Aorta (tissue), 5 donors: ENCODE measurements at regions not wholly inside any gene's neighbourhood (a gene's known extent, or its start where the extent isn't known, plus 50 kb on each side); places are given as distances from the start of the nearest gene placed in this dataset.
A peak's percentile ranks its signal among the peaks of the same experiment; 100 is the strongest.

ENCODE experiments used
- ATAC-seq: fragments of 200-7000 bp; cut with Tn5 transposase; one replicate; pipeline ENCODE4 v1.9.1; 2022; ENCODE audit warnings: moderate library complexity; ENCODE audit not compliant: low FRiP score
- DNase-seq, 2 donors: peaks; one replicate each; pipeline ENCODE4 v3.0.0-alpha.2; 2020
- H3K27ac ChIP-seq, 2 donors: one replicate each; pipeline ENCODE4 v1.5.1; 2013; ENCODE audit warnings: low read length in 2 of 2, mild to moderate bottlenecking in 2 of 2, moderate library complexity in 2 of 2, control low read depth in 1 of 2, inconsistent platforms in 1 of 2, low read depth in 1 of 2
- H3K27me3 ChIP-seq, 2 donors: one replicate each; pipeline ENCODE4 v1.6.1; 2013; ENCODE audit warnings: control low read depth in 1 of 2, low read length in 1 of 2, mild to moderate bottlenecking in 1 of 2, moderate library complexity in 1 of 2; ENCODE audit not compliant: insufficient read depth in 2 of 2, control insufficient read depth in 1 of 2
- H3K36me3 ChIP-seq, 2 donors: one replicate each; pipeline ENCODE4 v1.6.1; 2013; ENCODE audit warnings: control low read depth in 1 of 2, low read length in 1 of 2, mild to moderate bottlenecking in 1 of 2; ENCODE audit not compliant: insufficient read depth in 2 of 2, control insufficient read depth in 1 of 2
- H3K4me1 ChIP-seq, 2 donors: one replicate each; pipeline ENCODE4 v1.6.1; 2013; ENCODE audit warnings: low read length in 2 of 2, control low read depth in 1 of 2, mild to moderate bottlenecking in 1 of 2, moderate library complexity in 1 of 2; ENCODE audit not compliant: insufficient read depth in 2 of 2, control insufficient read depth in 1 of 2
- H3K4me3 ChIP-seq, 2 donors: one replicate each; pipeline ENCODE4 v1.5.1; 2013; ENCODE audit warnings: low read length in 2 of 2, control low read depth in 1 of 2, mild to moderate bottlenecking in 1 of 2
- H3K9me3 ChIP-seq: one replicate; pipeline ENCODE4 v1.6.1; 2013; ENCODE audit warnings: mild to moderate bottlenecking, low read length; ENCODE audit not compliant: control insufficient read depth
- WGBS, 2 donors: extraction: QIAGEN DNeasy Blood & Tissue Kit; methylation state at CpG; one replicate each; pipeline ENCODE4 v1.1.7; 2013; 5-methylcytosine and 5-hydroxymethylcytosine counted together
- intact Hi-C, 2 donors: fragments of 100-400 bp; cut with DNase I; formaldehyde crosslinking; loops; one replicate each; pipeline versions ENCODE4 v1.14.2 to v1.15.0; 2022
- donor health status: healthy with polysubstance abuse.
- donor health status: Bipolar disorder and iron deficiency.
- donor health status: DM: no; HTN: no; CAD: no.
- donor health status: DM: no; HTN: no; CAD: no.
- donor health status: DM: yes; HTN: yes; CAD: no.

- ATAC-seq, result no peak
- intact Hi-C loops, result no loop called here
- H3K27ac ChIP-seq, result no peak overlapping the region
Observed at GRCh38 chr11:70924108-70924507, 328.3 kb downstream of the SHANK2 start.

GRCh38 chr11:70925238-70925637 is 327.1 kb downstream of the SHANK2 start:
- no peaks in the 10 kb centered on the region for H3K36me3 ChIP-seq
- H3K27me3 ChIP-seq, result no peaks in the 10 kb centered on the region
- no peak overlapping the region for H3K27ac ChIP-seq
- ATAC-seq, result no peak
- DNase-seq, result no peak
- peaks cover 12% of the 10 kb centered on the region for H3K9me3 ChIP-seq
- no peak overlapping the region for H3K4me3 ChIP-seq
- intact Hi-C loops, result no loop called here
- WGBS, 2 donors, result 49 to 58% methylated on average over 3 of the region's 3 CpGs
- H3K4me1 ChIP-seq, result no peaks in the 10 kb centered on the region

More at GRCh38 chr11:70924108-70924507, 328.3 kb downstream of the SHANK2 start:
- DNase-seq, result peak in 1 of 2 donors; percentile 51
- WGBS, 2 donors, result 86 to 89% methylated on average over 8 of the region's 8 CpGs
- H3K9me3 ChIP-seq, result peaks cover 10% of the 10 kb centered on the region
- no peaks in the 10 kb centered on the region for H3K27me3 ChIP-seq
- H3K4me1 ChIP-seq, result no peaks in the 10 kb centered on the region
- H3K36me3 ChIP-seq, result no peaks in the 10 kb centered on the region
- H3K4me3 ChIP-seq, result no peak overlapping the region

- DNase-seq (peak in 1 of 2 donors; percentile 30), ATAC-seq (no peak)
- Histone ChIP-seq H3K4me3 (no peak overlapping the region), H3K27ac (no peak overlapping the region), H3K4me1 (no peaks in the 10 kb centered on the region), H3K36me3 (no peaks in the 10 kb centered on the region), H3K9me3 (peaks cover 10% of the 10 kb centered on the region), H3K27me3 (no peaks in the 10 kb centered on the region)
- intact Hi-C loops, result no loop called here
- WGBS, 2 donors, result 79 to 81% methylated on average over 14 of the region's 14 CpGs
Observed at GRCh38 chr11:70926543-70927201, 325.7 kb downstream of the SHANK2 start.

GRCh38 chr11:70928854-70929598 is 323.4 kb downstream of the SHANK2 start:
- Histone ChIP-seq H3K36me3 (no peaks in the 10 kb centered on the region), H3K9me3 (peaks cover 8% of the 10 kb centered on the region), H3K27ac (no peak overlapping the region), H3K4me1 (no peaks in the 10 kb centered on the region), H3K27me3 (no peaks in the 10 kb centered on the region), H3K4me3 (no peak overlapping the region)
- no peak for ATAC-seq
- intact Hi-C loops, result no loop called here
- WGBS, 2 donors, result 68 to 69% methylated on average over 10 of the region's 10 CpGs
- DNase-seq, result peak in 1 of 2 donors; percentile 32

- intact Hi-C loops, result no loop called here
- ATAC-seq, result no peak
- WGBS, 2 donors, result 82 to 89% methylated on average over 3 of the region's 3 CpGs
Observed at GRCh38 chr11:70930215-70930614, 322.2 kb downstream of the SHANK2 start.

GRCh38 chr11:70931430-70931829 is 320.9 kb downstream of the SHANK2 start:
- Histone ChIP-seq H3K36me3 (no peaks in the 10 kb centered on the region), H3K4me3 (no peak overlapping the region), H3K27me3 (no peaks in the 10 kb centered on the region), H3K4me1 (no peaks in the 10 kb centered on the region), H3K27ac (no peak overlapping the region), H3K9me3 (peaks cover 7% of the 10 kb centered on the region)
- DNase-seq (peak in 1 of 2 donors; percentile 38), ATAC-seq (no peak)
- intact Hi-C loops, result no loop called here
- 77% methylated on average over 12 of the region's 12 CpGs for WGBS, 2 donors

More at GRCh38 chr11:70930215-70930614, 322.2 kb downstream of the SHANK2 start:
- H3K9me3 ChIP-seq, result peaks cover 8% of the 10 kb centered on the region
- no peaks in the 10 kb centered on the region for H3K27me3 ChIP-seq
- DNase-seq, result no peak
- H3K36me3 ChIP-seq, result no peaks in the 10 kb centered on the region
- no peak overlapping the region for H3K4me3 ChIP-seq
- no peaks in the 10 kb centered on the region for H3K4me1 ChIP-seq
- no peak overlapping the region for H3K27ac ChIP-seq

- H3K4me3 ChIP-seq, result no peak overlapping the region
- no peaks in the 10 kb centered on the region for H3K4me1 ChIP-seq
- 82 to 89% methylated on average over 10 of the region's 10 CpGs for WGBS, 2 donors
- H3K27ac ChIP-seq, result no peak overlapping the region
- H3K9me3 ChIP-seq, result peaks cover 10% of the 10 kb centered on the region
- intact Hi-C loops, result no loop called here
- ATAC-seq (no peak), DNase-seq (peak in 1 of 2 donors; percentile 45)
- H3K27me3 ChIP-seq, result peaks cover 0 to 2% of the 10 kb centered on the region in 2 donors
- H3K36me3 ChIP-seq, result no peaks in the 10 kb centered on the region
Observed at GRCh38 chr11:70933981-70934583, 318.3 kb downstream of the SHANK2 start.

GRCh38 chr11:70935006-70935768 is 317.2 kb downstream of the SHANK2 start:
- WGBS, 2 donors, result 75 to 80% methylated on average over 13 of the region's 13 CpGs

More at GRCh38 chr11:70935006-70935768, 317.2 kb downstream of the SHANK2 start:
- intact Hi-C loops, result no loop called here
- Histone ChIP-seq H3K4me1 (no peaks in the 10 kb centered on the region), H3K36me3 (no peaks in the 10 kb centered on the region), H3K9me3 (peaks cover 6% of the 10 kb centered on the region), H3K27ac (no peak overlapping the region), H3K4me3 (no peak overlapping the region), H3K27me3 (peaks cover 0 to 2% of the 10 kb centered on the region in 2 donors)
- no peak for ATAC-seq
- peak in 1 of 2 donors; percentile 9 for DNase-seq
